Liver (tissue), 8 donors: ENCODE measurements at regions not wholly inside any gene's neighbourhood (a gene's known extent, or its start where the extent isn't known, plus 50 kb on each side); places are given as distances from the start of the nearest gene placed in this dataset.

Source experiments
- DNase-seq: peaks from one replicate; pipeline ENCODE4 v3.0.0-alpha.2; 2017; ENCODE audit warnings: low spot score
- H3K27ac ChIP-seq, 2 donors: one replicate each; pipeline ENCODE4 v1.7.0; 2013; ENCODE audit warnings: inconsistent platforms in 2 of 2, low read length in 2 of 2, control low read depth in 1 of 2, low read depth in 1 of 2, mild to moderate bottlenecking in 1 of 2
- H3K27me3 ChIP-seq, 4 donors: one replicate each; pipeline versions ENCODE4 v1.6.1 to v1.7.0; 2013; ENCODE audit warnings: low read length in 3 of 4, inconsistent platforms in 1 of 4, mild to moderate bottlenecking in 1 of 4, moderate library complexity in 1 of 4; ENCODE audit not compliant: control insufficient read depth in 4 of 4, insufficient read depth in 4 of 4
- H3K36me3 ChIP-seq, 4 donors: one replicate each; pipeline versions ENCODE4 v1.6.1 to v1.7.0; 2013; ENCODE audit warnings: low read length in 3 of 4, mild to moderate bottlenecking in 3 of 4, low read depth in 1 of 4, moderate library complexity in 1 of 4; ENCODE audit not compliant: control insufficient read depth in 4 of 4, insufficient read depth in 3 of 4
- H3K4me1 ChIP-seq, 4 donors: one replicate each; pipeline versions ENCODE4 v1.6.1 to v1.7.0; 2013; ENCODE audit warnings: low read length in 3 of 4, mild to moderate bottlenecking in 3 of 4, moderate library complexity in 1 of 4; ENCODE audit not compliant: control insufficient read depth in 4 of 4, insufficient read depth in 4 of 4
- H3K4me3 ChIP-seq, 3 donors: one replicate each; pipeline versions ENCODE4 v1.6.1 to v1.7.0; 2013; ENCODE audit warnings: low read length in 3 of 3, control low read depth in 1 of 3, low read depth in 1 of 3, mild to moderate bottlenecking in 1 of 3
- H3K9ac ChIP-seq, 2 donors: one replicate each; pipeline ENCODE4 v1.7.0; 2013; ENCODE audit warnings: low read length in 2 of 2, mild to moderate bottlenecking in 2 of 2, moderate library complexity in 2 of 2, control low read depth in 1 of 2, low read depth in 1 of 2
- H3K9me3 ChIP-seq, 4 donors: one replicate each; pipeline versions ENCODE4 v1.6.1 to v1.7.0; 2013; ENCODE audit warnings: low read length in 3 of 4; ENCODE audit not compliant: control insufficient read depth in 4 of 4
- FOXA1 ChIP-seq: IDR thresholded peaks from 2 replicates; pipeline ENCODE4 v1.6.1; 2016; ENCODE audit warnings: antibody characterized with exemption
- FOXA2 ChIP-seq: IDR thresholded peaks from 2 replicates; pipeline ENCODE4 v1.6.1; 2016; ENCODE audit warnings: antibody characterized with exemption
- GABPA ChIP-seq, 2 donors: IDR thresholded peaks in 1 of 2; conservative IDR thresholded peaks in 1 of 2; 2 replicates each; pipeline ENCODE4 v1.6.1; 2016; ENCODE audit warnings: antibody characterized with exemption in 2 of 2, mild to moderate bottlenecking in 1 of 2, moderate library complexity in 1 of 2
- HNF4A ChIP-seq, 2 donors: conservative IDR thresholded peaks; 2 replicates each; pipeline ENCODE4 v1.6.1; 2016; ENCODE audit warnings: antibody characterized with exemption in 2 of 2, mild to moderate bottlenecking in 2 of 2
- HNF4G ChIP-seq: IDR thresholded peaks from 2 replicates; pipeline ENCODE4 v1.6.1; 2016; ENCODE audit warnings: antibody characterized with exemption
- JUND ChIP-seq, 2 donors: IDR thresholded peaks; 2 replicates each; pipeline ENCODE4 v1.6.1; 2016; ENCODE audit warnings: antibody characterized with exemption in 2 of 2
- NR2F2 ChIP-seq: IDR thresholded peaks from 2 replicates; pipeline ENCODE4 v1.6.1; 2016; ENCODE audit warnings: antibody characterized with exemption
- RAD21 ChIP-seq, 2 donors: IDR thresholded peaks; 2 replicates each; pipeline ENCODE4 v1.6.1; 2016; ENCODE audit warnings: antibody characterized with exemption in 2 of 2, mild to moderate bottlenecking in 2 of 2
- RXRA ChIP-seq, 2 donors: IDR thresholded peaks; 2 replicates each; pipeline ENCODE4 v1.6.1; 2017 to 2018; ENCODE audit warnings: antibody characterized with exemption in 2 of 2, mild to moderate bottlenecking in 1 of 2
- SP1 ChIP-seq: IDR thresholded peaks from 2 replicates; pipeline ENCODE4 v1.6.1; 2018; ENCODE audit warnings: antibody characterized with exemption, mild to moderate bottlenecking
- TAF1 ChIP-seq: conservative IDR thresholded peaks from 2 replicates; pipeline ENCODE4 v1.6.1; 2016; ENCODE audit warnings: antibody characterized with exemption, mild to moderate bottlenecking
- YY1 ChIP-seq: IDR thresholded peaks from 2 replicates; pipeline ENCODE4 v1.6.1; 2016; ENCODE audit warnings: antibody characterized with exemption, mild to moderate bottlenecking
- WGBS: extraction: QIAGEN DNeasy Blood & Tissue Kit; methylation state at CpG from one replicate; pipeline ENCODE4 v1.1.7; 2013; 5-methylcytosine and 5-hydroxymethylcytosine counted together
- TF ChIP-seq, protein P1 (sequence below): IDR thresholded peaks from 2 replicates; pipeline ENCODE4 v1.6.1; 2016; ENCODE audit warnings: antibody characterized with exemption, mild to moderate bottlenecking
- TF ChIP-seq, protein P2 (sequence below): IDR thresholded peaks from 2 replicates; pipeline ENCODE4 v1.6.1; 2016; ENCODE audit warnings: antibody characterized with exemption
- TF ChIP-seq, protein P3 (sequence below): IDR thresholded peaks from 2 replicates; pipeline ENCODE4 v1.6.1; 2016; ENCODE audit warnings: antibody characterized with exemption
- TF ChIP-seq, protein P4 (sequence below): IDR thresholded peaks from 2 replicates; pipeline ENCODE4 v1.6.1; 2016; ENCODE audit warnings: antibody characterized with exemption
- TF ChIP-seq, protein P5 (sequence below): fragments of 150-350 bp; IDR thresholded peaks from 2 replicates; pipeline ENCODE4 v1.5.1; 2017; ENCODE audit warnings: improper control_type of control experiment, low read depth, low read length; ENCODE audit not compliant: missing input control
- donor health status: healthy.
- donor health status: healthy.
- donor health status: healthy.
- donor health status: healthy.
- donor health status: healthy.

DNA sequence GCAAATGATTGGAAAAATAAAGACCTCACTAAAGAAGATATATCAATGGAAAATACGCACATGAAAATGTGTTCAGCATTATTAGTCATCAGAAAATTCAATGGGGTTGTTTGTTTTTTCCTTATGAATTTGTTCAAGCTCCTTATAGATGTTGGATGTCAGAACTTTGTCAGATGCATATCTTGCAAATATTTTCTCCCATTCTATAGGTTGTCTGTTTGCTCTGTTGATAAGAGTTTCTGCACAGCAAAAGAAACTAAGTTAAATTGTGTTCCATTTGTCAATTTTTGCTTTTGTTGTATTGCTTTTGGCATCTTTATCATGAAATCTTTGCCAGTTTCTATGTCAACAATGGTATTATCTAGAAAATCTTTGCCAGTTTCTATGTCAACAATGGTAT is 633.9 kb upstream of the CHORDC1 start:
- H3K36me3 ChIP-seq, result no peaks in the 10 kb centered on the region
- no peaks in the 10 kb centered on the region for H3K9me3 ChIP-seq
- H3K9ac ChIP-seq, result no peak overlapping the region
- no peak overlapping the region for H3K4me3 ChIP-seq
- H3K4me1 ChIP-seq, result no peaks in the 10 kb centered on the region
- 80% methylated on average over 1 of the region's 1 CpG for WGBS
- H3K27ac ChIP-seq, result no peak overlapping the region
- no peak for TF ChIP-seq NR2F2
- TF ChIP-seq, protein P1, sequence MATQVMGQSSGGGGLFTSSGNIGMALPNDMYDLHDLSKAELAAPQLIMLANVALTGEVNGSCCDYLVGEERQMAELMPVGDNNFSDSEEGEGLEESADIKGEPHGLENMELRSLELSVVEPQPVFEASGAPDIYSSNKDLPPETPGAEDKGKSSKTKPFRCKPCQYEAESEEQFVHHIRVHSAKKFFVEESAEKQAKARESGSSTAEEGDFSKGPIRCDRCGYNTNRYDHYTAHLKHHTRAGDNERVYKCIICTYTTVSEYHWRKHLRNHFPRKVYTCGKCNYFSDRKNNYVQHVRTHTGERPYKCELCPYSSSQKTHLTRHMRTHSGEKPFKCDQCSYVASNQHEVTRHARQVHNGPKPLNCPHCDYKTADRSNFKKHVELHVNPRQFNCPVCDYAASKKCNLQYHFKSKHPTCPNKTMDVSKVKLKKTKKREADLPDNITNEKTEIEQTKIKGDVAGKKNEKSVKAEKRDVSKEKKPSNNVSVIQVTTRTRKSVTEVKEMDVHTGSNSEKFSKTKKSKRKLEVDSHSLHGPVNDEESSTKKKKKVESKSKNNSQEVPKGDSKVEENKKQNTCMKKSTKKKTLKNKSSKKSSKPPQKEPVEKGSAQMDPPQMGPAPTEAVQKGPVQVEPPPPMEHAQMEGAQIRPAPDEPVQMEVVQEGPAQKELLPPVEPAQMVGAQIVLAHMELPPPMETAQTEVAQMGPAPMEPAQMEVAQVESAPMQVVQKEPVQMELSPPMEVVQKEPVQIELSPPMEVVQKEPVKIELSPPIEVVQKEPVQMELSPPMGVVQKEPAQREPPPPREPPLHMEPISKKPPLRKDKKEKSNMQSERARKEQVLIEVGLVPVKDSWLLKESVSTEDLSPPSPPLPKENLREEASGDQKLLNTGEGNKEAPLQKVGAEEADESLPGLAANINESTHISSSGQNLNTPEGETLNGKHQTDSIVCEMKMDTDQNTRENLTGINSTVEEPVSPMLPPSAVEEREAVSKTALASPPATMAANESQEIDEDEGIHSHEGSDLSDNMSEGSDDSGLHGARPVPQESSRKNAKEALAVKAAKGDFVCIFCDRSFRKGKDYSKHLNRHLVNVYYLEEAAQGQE, result no peak
- TF ChIP-seq, protein P2, sequence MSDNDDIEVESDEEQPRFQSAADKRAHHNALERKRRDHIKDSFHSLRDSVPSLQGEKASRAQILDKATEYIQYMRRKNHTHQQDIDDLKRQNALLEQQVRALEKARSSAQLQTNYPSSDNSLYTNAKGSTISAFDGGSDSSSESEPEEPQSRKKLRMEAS, result no peak
- TF ChIP-seq, protein P3, sequence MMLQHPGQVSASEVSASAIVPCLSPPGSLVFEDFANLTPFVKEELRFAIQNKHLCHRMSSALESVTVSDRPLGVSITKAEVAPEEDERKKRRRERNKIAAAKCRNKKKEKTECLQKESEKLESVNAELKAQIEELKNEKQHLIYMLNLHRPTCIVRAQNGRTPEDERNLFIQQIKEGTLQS, result no peak
- TF ChIP-seq, protein P4, sequence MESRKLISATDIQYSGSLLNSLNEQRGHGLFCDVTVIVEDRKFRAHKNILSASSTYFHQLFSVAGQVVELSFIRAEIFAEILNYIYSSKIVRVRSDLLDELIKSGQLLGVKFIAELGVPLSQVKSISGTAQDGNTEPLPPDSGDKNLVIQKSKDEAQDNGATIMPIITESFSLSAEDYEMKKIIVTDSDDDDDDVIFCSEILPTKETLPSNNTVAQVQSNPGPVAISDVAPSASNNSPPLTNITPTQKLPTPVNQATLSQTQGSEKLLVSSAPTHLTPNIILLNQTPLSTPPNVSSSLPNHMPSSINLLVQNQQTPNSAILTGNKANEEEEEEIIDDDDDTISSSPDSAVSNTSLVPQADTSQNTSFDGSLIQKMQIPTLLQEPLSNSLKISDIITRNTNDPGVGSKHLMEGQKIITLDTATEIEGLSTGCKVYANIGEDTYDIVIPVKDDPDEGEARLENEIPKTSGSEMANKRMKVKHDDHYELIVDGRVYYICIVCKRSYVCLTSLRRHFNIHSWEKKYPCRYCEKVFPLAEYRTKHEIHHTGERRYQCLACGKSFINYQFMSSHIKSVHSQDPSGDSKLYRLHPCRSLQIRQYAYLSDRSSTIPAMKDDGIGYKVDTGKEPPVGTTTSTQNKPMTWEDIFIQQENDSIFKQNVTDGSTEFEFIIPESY, result no peak
- no peak for TF ChIP-seq HNF4G
- TF ChIP-seq, protein P5, sequence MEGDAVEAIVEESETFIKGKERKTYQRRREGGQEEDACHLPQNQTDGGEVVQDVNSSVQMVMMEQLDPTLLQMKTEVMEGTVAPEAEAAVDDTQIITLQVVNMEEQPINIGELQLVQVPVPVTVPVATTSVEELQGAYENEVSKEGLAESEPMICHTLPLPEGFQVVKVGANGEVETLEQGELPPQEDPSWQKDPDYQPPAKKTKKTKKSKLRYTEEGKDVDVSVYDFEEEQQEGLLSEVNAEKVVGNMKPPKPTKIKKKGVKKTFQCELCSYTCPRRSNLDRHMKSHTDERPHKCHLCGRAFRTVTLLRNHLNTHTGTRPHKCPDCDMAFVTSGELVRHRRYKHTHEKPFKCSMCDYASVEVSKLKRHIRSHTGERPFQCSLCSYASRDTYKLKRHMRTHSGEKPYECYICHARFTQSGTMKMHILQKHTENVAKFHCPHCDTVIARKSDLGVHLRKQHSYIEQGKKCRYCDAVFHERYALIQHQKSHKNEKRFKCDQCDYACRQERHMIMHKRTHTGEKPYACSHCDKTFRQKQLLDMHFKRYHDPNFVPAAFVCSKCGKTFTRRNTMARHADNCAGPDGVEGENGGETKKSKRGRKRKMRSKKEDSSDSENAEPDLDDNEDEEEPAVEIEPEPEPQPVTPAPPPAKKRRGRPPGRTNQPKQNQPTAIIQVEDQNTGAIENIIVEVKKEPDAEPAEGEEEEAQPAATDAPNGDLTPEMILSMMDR, result no peak
- TF ChIP-seq SP1, result no peak
- TF ChIP-seq RXRA (IDR thresholded peaks at IDR 0.05), result no peak
- no peak for TF ChIP-seq TAF1
- TF ChIP-seq FOXA1, result no peak
- H3K27me3 ChIP-seq, result no peaks in the 10 kb centered on the region
- no peak for DNase-seq

DNA sequence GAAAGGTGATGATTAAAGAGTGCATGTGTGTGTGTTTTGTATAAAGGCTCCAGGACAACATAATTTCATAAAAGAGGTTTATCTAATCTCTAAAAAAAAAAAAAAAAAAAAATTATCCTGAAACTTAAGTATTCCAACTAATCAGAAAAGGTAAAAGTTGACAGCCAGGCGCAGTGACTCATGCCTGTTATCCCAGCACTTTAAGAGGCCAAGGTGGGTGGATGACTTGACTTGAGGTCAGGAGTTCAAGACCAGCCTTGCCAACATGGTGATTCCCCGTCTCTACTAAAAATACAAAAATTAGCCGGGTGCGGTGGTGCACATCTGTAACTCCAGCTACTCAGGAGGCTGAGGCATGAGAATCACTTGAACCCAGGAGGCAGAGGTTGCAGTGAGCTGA is 632.7 kb upstream of the CHORDC1 start:
- no peak overlapping the region for H3K9ac ChIP-seq
- H3K27me3 ChIP-seq, result no peaks in the 10 kb centered on the region
- no peaks in the 10 kb centered on the region for H3K9me3 ChIP-seq
- DNase-seq, result no peak
- H3K4me3 ChIP-seq, result no peak overlapping the region
- no peaks in the 10 kb centered on the region for H3K4me1 ChIP-seq
- no peak overlapping the region for H3K27ac ChIP-seq
- 85% methylated on average over 4 of the region's 4 CpGs for WGBS
- TF ChIP-seq FOXA2 (no peak), HNF4G (no peak), YY1 (no peak), RAD21 (IDR thresholded peaks at IDR 0.05) (no peak), GABPA (IDR thresholded peaks at IDR 0.05 in 1 of 2, conservative IDR thresholded peaks at IDR 0.05 in 1 of 2) (no peak), RXRA (IDR thresholded peaks at IDR 0.05) (no peak), HNF4A (conservative IDR thresholded peaks at IDR 0.05) (no peak), FOXA1 (no peak), JUND (IDR thresholded peaks at IDR 0.05) (no peak), SP1 (no peak)
- TF ChIP-seq, protein P5, result no peak
- TF ChIP-seq, protein P3, result no peak
- TF ChIP-seq, protein P2, result no peak
- TF ChIP-seq, protein P4, result no peak
- no peaks in the 10 kb centered on the region for H3K36me3 ChIP-seq
